IMR-90 (cell line): ENCODE measurements at regions not wholly inside any gene's neighbourhood (a gene's known extent, or its start where the extent isn't known, plus 50 kb on each side); places are given as distances from the start of the nearest gene placed in this dataset.
A peak's percentile ranks its signal among the peaks of the same experiment; 100 is the strongest.

Source experiments
- ATAC-seq: fragments of 200-7000 bp; cut with Tn5 transposase; 2 replicates; pipeline ENCODE4 v1.9.1; 2020; ENCODE audit warnings: low read depth, mild to moderate bottlenecking, moderate library complexity
- BruUV-seq: library from RNA; stranded (reverse); fragments of 400-500 nt; replicated peaks from 2 replicates; lab custom pipeline; 2021; lab: Mats Ljungman, UMichigan
- CTCF ChIA-PET: fragments of 300-600 bp; formaldehyde crosslinking; extraction: SDS; loops from one replicate; lab custom pipeline; 2021; ENCODE audit warnings: antibody characterized with exemption; lab: Yijun Ruan, JAX
- POLR2A ChIA-PET: fragments of 300-600 bp; sonication (Branson Sonifier 250); formaldehyde crosslinking; loops from one replicate; lab custom pipeline; 2022; ENCODE audit warnings: antibody characterized with exemption; ENCODE audit not compliant: unreplicated experiment; lab: Charles Lee
- DNase-seq: peaks from one replicate; pipeline ENCODE4 v3.0.0; 2013
- H2AFZ ChIP-seq: replicated peaks from 2 replicates; pipeline ENCODE3; 2013; ENCODE audit warnings: low read length, mild to moderate bottlenecking; ENCODE audit not compliant: poor library complexity
- H2AK5ac ChIP-seq: 2 replicates; pipeline ENCODE4 v1.6.1; 2013; ENCODE audit warnings: low read depth, low read length, inconsistent platforms
- H2AK9ac ChIP-seq: replicated peaks from 2 replicates; pipeline ENCODE3; 2013; ENCODE audit warnings: mild to moderate bottlenecking, low read depth, low read length, moderate library complexity; ENCODE audit not compliant: poor library complexity
- H2BK120ac ChIP-seq: 2 replicates; pipeline ENCODE4 v1.6.1; 2013; ENCODE audit warnings: low read depth, low read length, inconsistent platforms
- H2BK15ac ChIP-seq: 3 replicates; pipeline ENCODE4 v1.6.1; 2013; ENCODE audit warnings: low read depth, low read length, inconsistent platforms
- H2BK20ac ChIP-seq: 2 replicates; pipeline ENCODE4 v1.6.1; 2013; ENCODE audit warnings: low read depth, mild to moderate bottlenecking, inconsistent platforms, low read length, moderate library complexity
- H2BK5ac ChIP-seq: 2 replicates; pipeline ENCODE4 v1.6.1; 2013; ENCODE audit warnings: mild to moderate bottlenecking, low read depth, low read length, inconsistent platforms; ENCODE audit not compliant: poor library complexity, severe bottlenecking
- H3K14ac ChIP-seq: replicated peaks from 2 replicates; pipeline ENCODE4 v1.6.1; 2013; ENCODE audit warnings: low read depth, low read length, inconsistent platforms
- H3K18ac ChIP-seq: 2 replicates; pipeline ENCODE4 v1.6.1; 2013; ENCODE audit warnings: low read depth, low read length, control low read depth
- H3K23ac ChIP-seq: 2 replicates; pipeline ENCODE4 v1.6.1; 2013; ENCODE audit warnings: low read depth, low read length, inconsistent platforms
- H3K27ac ChIP-seq: 2 replicates; pipeline ENCODE4 v1.5.1; 2013; ENCODE audit warnings: mild to moderate bottlenecking, control low read depth, low read length; ENCODE audit not compliant: insufficient read depth
- H3K27me3 ChIP-seq: 2 replicates; pipeline ENCODE4 v1.6.1; 2013; ENCODE audit warnings: low read length; ENCODE audit not compliant: control insufficient read depth, insufficient read depth
- H3K36me3 ChIP-seq: 2 replicates; pipeline ENCODE4 v1.6.1; 2013; ENCODE audit warnings: low read length, mixed read lengths; ENCODE audit not compliant: control insufficient read depth, insufficient read depth
- H3K4ac ChIP-seq: 2 replicates; pipeline ENCODE4 v1.6.1; 2013; ENCODE audit warnings: low read depth, low read length, inconsistent platforms
- H3K4me1 ChIP-seq: 2 replicates; pipeline ENCODE4 v1.6.1; 2013; ENCODE audit warnings: low read length, mixed read lengths; ENCODE audit not compliant: control insufficient read depth, insufficient read depth
- H3K4me2 ChIP-seq: 2 replicates; pipeline ENCODE4 v1.6.1; 2013; ENCODE audit warnings: low read depth, mild to moderate bottlenecking, control low read depth, low read length, moderate library complexity
- H3K4me3 ChIP-seq: 2 replicates; pipeline ENCODE4 v1.5.1; 2013; ENCODE audit warnings: low read depth, mild to moderate bottlenecking, control low read depth, low read length, moderate library complexity; ENCODE audit not compliant: insufficient read depth
- H3K56ac ChIP-seq: 2 replicates; pipeline ENCODE4 v1.6.1; 2013; ENCODE audit warnings: low read length, inconsistent platforms; ENCODE audit not compliant: insufficient read depth; ENCODE audit errors: extremely low read depth
- H3K79me1 ChIP-seq, 2 experiments: 2 replicates each; pipeline ENCODE4 v1.6.1; 2013; ENCODE audit warnings: low read length in 2 of 2, inconsistent platforms in 1 of 2, low read depth in 1 of 2
- H3K9ac ChIP-seq: 2 replicates; pipeline ENCODE4 v1.6.1; 2013; ENCODE audit warnings: low read depth, low read length, control low read depth
- H3K9me1 ChIP-seq: 2 replicates; pipeline ENCODE4 v1.6.1; 2013; ENCODE audit warnings: low read length, inconsistent platforms; ENCODE audit not compliant: insufficient read depth
- H3K9me3 ChIP-seq: 2 replicates; pipeline ENCODE4 v1.6.1; 2013; ENCODE audit warnings: low read length; ENCODE audit not compliant: control insufficient read depth, insufficient read depth
- H4K20me1 ChIP-seq: 2 replicates; pipeline ENCODE4 v1.6.1; 2013; ENCODE audit warnings: low read length, inconsistent platforms; ENCODE audit not compliant: insufficient read depth
- H4K5ac ChIP-seq: 2 replicates; pipeline ENCODE4 v1.6.1; 2013; ENCODE audit warnings: mild to moderate bottlenecking, low read depth, low read length, control low read depth
- H4K8ac ChIP-seq, 2 experiments: 2 replicates each; pipeline ENCODE4 v1.6.1; 2013; ENCODE audit warnings: low read depth in 2 of 2, low read length in 2 of 2, control low read depth in 1 of 2, inconsistent platforms in 1 of 2
- H4K91ac ChIP-seq: 2 replicates; pipeline ENCODE4 v1.6.1; 2013; ENCODE audit warnings: low read depth, low read length, inconsistent platforms; ENCODE audit not compliant: insufficient read depth
- BHLHE40 ChIP-seq: fragments of 150-350 bp; IDR thresholded peaks from 2 replicates; pipeline ENCODE4 v1.6.1; 2016; ENCODE audit warnings: mild to moderate bottlenecking, low read depth, low read length
- CEBPB ChIP-seq: IDR thresholded peaks from 2 replicates; pipeline ENCODE4 v1.6.1; 2012; ENCODE audit warnings: low read depth, low read length, improper control_type of control experiment
- CTCF ChIP-seq: conservative IDR thresholded peaks from 2 replicates; pipeline ENCODE4 v1.5.1; 2012; ENCODE audit warnings: mild to moderate bottlenecking, low read depth, low read length, improper control_type of control experiment
- ELK1 ChIP-seq: fragments of 150-350 bp; IDR thresholded peaks from 2 replicates; pipeline ENCODE4 v1.6.1; 2016; ENCODE audit warnings: low read depth, mild to moderate bottlenecking, low read length, moderate library complexity, borderline replicate concordance
- FOS ChIP-seq: fragments of 150-350 bp; IDR thresholded peaks from 2 replicates; pipeline ENCODE4 v1.6.1; 2016; ENCODE audit warnings: low read depth, low read length
- MAFK ChIP-seq: IDR thresholded peaks from 2 replicates; pipeline ENCODE4 v1.6.1; 2012; ENCODE audit warnings: low read depth, low read length, improper control_type of control experiment
- MXI1 ChIP-seq: IDR thresholded peaks from 2 replicates; pipeline ENCODE4 v1.6.1; 2012; ENCODE audit warnings: low read depth, mild to moderate bottlenecking, low read length, moderate library complexity, borderline replicate concordance
- POLR2A ChIP-seq: IDR thresholded peaks from 2 replicates; pipeline ENCODE4 v1.6.1; 2012; ENCODE audit warnings: mild to moderate bottlenecking, low read depth, low read length
- RCOR1 ChIP-seq: IDR thresholded peaks from 2 replicates; pipeline ENCODE4 v1.6.1; 2012; ENCODE audit warnings: mild to moderate bottlenecking, low read length, improper control_type of control experiment; ENCODE audit not compliant: insufficient replicate concordance
- USF2 ChIP-seq: fragments of 150-350 bp; IDR thresholded peaks from 2 replicates; pipeline ENCODE4 v1.6.1; 2017; ENCODE audit warnings: mild to moderate bottlenecking, antibody characterized with exemption, low read length, low read depth
- WGBS, 2 experiments: methylation state at CpG; one replicate each; pipeline versions ENCODE4 v1.1.5 to v1.1.7; 2013; ENCODE audit warnings: missing lambda C conversion rate in 2 of 2; ENCODE audit not compliant: insufficient read length in 1 of 2; ENCODE audit errors: extremely low coverage in 2 of 2; 5-methylcytosine and 5-hydroxymethylcytosine counted together
- dilution Hi-C: fragments of 300-500 bp; cut with HindIII; formaldehyde crosslinking; loops from one replicate; pipeline ENCODE4 v1.14.3; 2018; ENCODE audit warnings: low sequenced_read_pairs; ENCODE audit not compliant: unreplicated experiment
- in situ Hi-C: fragments of 300-500 bp; cut with MboI; formaldehyde crosslinking; loops from 3 replicates; pipeline ENCODE4 v1.14.3; 2019; ENCODE audit warnings: low sequenced_read_pairs, inconsistent platforms, mixed read lengths
- intact Hi-C: fragments of 100-400 bp; cut with micrococcal nuclease; formaldehyde crosslinking; loops from 2 replicates; pipeline ENCODE4 v1.10.0; 2022

GRCh38 chr14:53501361-53502211 is 348.5 kb upstream of the DDHD1 start:
- peak; percentile 93 for ATAC-seq

More at GRCh38 chr14:53501361-53502211, 348.5 kb upstream of the DDHD1 start:
- Histone ChIP-seq H3K79me1 (no peaks in the 10 kb centered on the region), H2BK5ac (peak overlapping the region; percentile 91), H3K4ac (peak overlapping the region; percentile 94), H4K5ac (peak overlapping the region; percentile 91), H4K8ac (peak overlapping the region; percentile 68 to 93), H3K27ac (peak overlapping the region; percentile 98), H3K36me3 (no peaks in the 10 kb centered on the region), H2AK5ac (peak overlapping the region; percentile 82; the same call in 1 of the 2 replicates), H3K56ac (peak overlapping the region; percentile 93), H3K9me3 (peaks cover 3% of the 10 kb centered on the region; the same call in 1 of the 2 replicates), H4K20me1 (no peaks in the 10 kb centered on the region), H3K4me1 (peaks cover 8% of the 10 kb centered on the region), H3K27me3 (no peaks in the 10 kb centered on the region), H4K91ac (peak overlapping the region; percentile 96), H2BK15ac (peak overlapping the region; percentile 87; the same call in 2 of the 3 replicates), H2BK20ac (peak overlapping the region; percentile 99), H3K9ac (peak overlapping the region; percentile 80), H3K4me3 (no peak overlapping the region), H2BK120ac (peak overlapping the region; percentile 98), H3K23ac (peak overlapping the region; percentile 98), H3K4me2 (peak overlapping the region; percentile 62; the same call in 1 of the 2 replicates), H2AK9ac (no peak overlapping the region), H3K14ac (peak overlapping the region; percentile 92), H3K18ac (peak overlapping the region; percentile 99), H3K9me1 (peaks cover 6% of the 10 kb centered on the region; the same call in 1 of the 2 replicates), H2AFZ (no peak overlapping the region)
- peak; percentile 93 for DNase-seq
- no TSS peak for BruUV-seq
- intact Hi-C loops, result loop anchor here (5.0 kb wide), 2 partner anchors 39 to 69 kb away; no protein-coding TSS in a partner anchor
- in situ Hi-C loops, result no loop called here
- WGBS, 2 experiments, result no CpG with 5 or more reads among the region's 3 CpGs
- no peak for TF ChIP-seq CTCF
- TF ChIP-seq MAFK, result no peak
- TF ChIP-seq MXI1, result no peak
- TF ChIP-seq CEBPB, result peak; percentile 96
- peak; percentile 17 for TF ChIP-seq RCOR1
- TF ChIP-seq ELK1, result no peak
- TF ChIP-seq USF2, result no peak
- TF ChIP-seq FOS, result peak; percentile 36; the same call in 1 of the 2 replicates
- TF ChIP-seq POLR2A, result no peak
- peak; percentile 53; the same call in 1 of the 2 replicates for TF ChIP-seq BHLHE40
- dilution Hi-C loops, result no loop called here
- POLR2A ChIA-PET, result interaction anchor here (0.6 kb wide), 1 partner anchor 452 kb away, joined by 12 read pairs; no protein-coding TSS in a partner anchor
- CTCF ChIA-PET, result interaction anchor here (1.4 kb wide), 1 partner anchor 36 kb away, joined by 3 read pairs; no protein-coding TSS in a partner anchor
